Upper lobe of left lung (tissue), 6 donors: ENCODE measurements at regions not wholly inside any gene's neighbourhood (a gene's known extent, or its start where the extent isn't known, plus 50 kb on each side); places are given as distances from the start of the nearest gene placed in this dataset.

Experiments
- ATAC-seq, 2 donors: fragments of 200-7000 bp; cut with Tn5 transposase; one replicate each; pipeline ENCODE4 v1.9.1; 2022; ENCODE audit warnings: mild to moderate bottlenecking in 2 of 2, moderate library complexity in 2 of 2; ENCODE audit not compliant: low FRiP score in 2 of 2
- DNase-seq, 2 donors: peaks; one replicate each; pipeline ENCODE4 v3.0.0-alpha.2; 2019 to 2020
- H3K27ac ChIP-seq, 4 donors: fragments of 200-600 bp; sonication (generic); one replicate each; pipeline ENCODE4 v1.5.1; 2016 to 2019
- H3K27me3 ChIP-seq, 4 donors: fragments of 200-600 bp; sonication (generic); one replicate each; pipeline ENCODE4 v1.5.1; 2017 to 2019
- H3K36me3 ChIP-seq, 4 donors: fragments of 200-600 bp; sonication (generic); one replicate each; pipeline ENCODE4 v1.5.1; 2016 to 2019
- H3K4me1 ChIP-seq, 4 donors: fragments of 200-600 bp; sonication (generic); one replicate each; pipeline ENCODE4 v1.5.1; 2018 to 2019
- H3K4me3 ChIP-seq, 4 donors: fragments of 200-600 bp; sonication (generic); one replicate each; pipeline ENCODE4 v1.5.1; 2017 to 2019; ENCODE audit warnings: mild to moderate bottlenecking in 2 of 4, moderate library complexity in 1 of 4
- H3K9me3 ChIP-seq, 4 donors: fragments of 200-600 bp; sonication (generic); one replicate each; pipeline ENCODE4 v1.5.1; 2018 to 2019
- CTCF ChIP-seq, 6 experiments: fragments of 450-650 bp in 4 of 6; fragments of 200-600 bp in 2 of 6; sonication (generic) in 2 of 6; IDR thresholded peaks; one replicate each; pipeline ENCODE4 v1.5.1; 2016 to 2019; ENCODE audit warnings: antibody characterized with exemption in 6 of 6
- EP300 ChIP-seq, 4 donors: sonication (generic); formaldehyde crosslinking; IDR thresholded peaks; one replicate each; pipeline ENCODE4 v1.5.1; 2017; ENCODE audit warnings: antibody characterized with exemption in 4 of 4, control low read depth in 2 of 4
- POLR2A ChIP-seq, 4 donors: fragments of 450-650 bp; IDR thresholded peaks; one replicate each; pipeline ENCODE4 v1.5.1; 2016 to 2017; ENCODE audit warnings: antibody characterized with exemption in 4 of 4, mild to moderate bottlenecking in 2 of 4
- POLR2AphosphoS5 ChIP-seq, 2 donors: sonication (generic); formaldehyde crosslinking; IDR thresholded peaks; one replicate each; pipeline ENCODE4 v1.5.1; 2017; ENCODE audit warnings: antibody characterized with exemption in 2 of 2
- WGBS, 2 donors: methylation state at CpG; one replicate each; pipeline ENCODE4 v1.1.5; 2017 to 2018; 5-methylcytosine and 5-hydroxymethylcytosine counted together
- donor health status: DM: no; HTN: no; CAD: no; lungs with moderate emphysema.
- donor health status: DM: no; HTN: yes; CAD: no; lungs with severe emphysema.

DNA sequence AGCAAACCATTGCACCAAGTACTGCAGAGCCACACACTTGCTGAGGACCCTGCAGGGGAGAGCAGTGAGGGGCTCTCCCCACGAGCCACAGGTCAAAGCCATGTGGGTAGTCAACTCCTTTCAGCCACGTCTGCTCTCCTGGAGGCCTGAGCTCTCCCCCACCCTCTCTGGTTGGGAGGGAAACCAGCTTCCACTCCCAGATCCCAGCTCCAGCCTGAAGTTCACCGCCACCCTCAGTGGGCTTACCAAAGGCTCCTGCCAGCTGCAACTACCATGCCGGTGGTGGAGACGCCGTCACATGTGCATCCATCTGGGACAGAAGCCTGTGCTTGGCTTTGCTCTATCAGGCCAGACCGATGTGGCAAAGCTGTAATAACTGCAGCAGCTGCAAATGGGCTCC lies 521.5 kb upstream of the RAB6C start:
- H3K27me3 ChIP-seq: no peaks in the 10 kb centered on the region
- H3K9me3 ChIP-seq: no peaks in the 10 kb centered on the region
- H3K4me3 ChIP-seq: no peak overlapping the region
- no peak overlapping the region for H3K27ac ChIP-seq
- H3K4me1 ChIP-seq: no peaks in the 10 kb centered on the region
- WGBS, 2 donors: 88% methylated on average over 7 of the region's 7 CpGs; no CpG with 5 or more reads in 1 of the 2 donors
- no peaks in the 10 kb centered on the region for H3K36me3 ChIP-seq
- DNase-seq (no peak), ATAC-seq (no peak)
- TF ChIP-seq EP300 (IDR thresholded peaks at IDR 0.05): no peak
- TF ChIP-seq POLR2AphosphoS5 (IDR thresholded peaks at IDR 0.05): no peak
- TF ChIP-seq POLR2A (IDR thresholded peaks at IDR 0.05): no peak
- no peak for TF ChIP-seq CTCF (IDR thresholded peaks at IDR 0.05)

GRCh38 chr2:129458436-129458835 lies 521.0 kb upstream of the RAB6C start:
- Histone ChIP-seq H3K36me3 (no peaks in the 10 kb centered on the region), H3K27ac (no peak overlapping the region), H3K4me3 (no peak overlapping the region), H3K9me3 (no peaks in the 10 kb centered on the region), H3K4me1 (no peaks in the 10 kb centered on the region), H3K27me3 (no peaks in the 10 kb centered on the region)
- DNase-seq: no peak
- ATAC-seq: no peak
- WGBS, 2 donors: 83 to 86% methylated on average over 7 of the region's 7 CpGs
- TF ChIP-seq EP300 (IDR thresholded peaks at IDR 0.05) (no peak), POLR2A (IDR thresholded peaks at IDR 0.05) (no peak), POLR2AphosphoS5 (IDR thresholded peaks at IDR 0.05) (no peak), CTCF (IDR thresholded peaks at IDR 0.05) (no peak)

GRCh38 chr2:129459200-129459876 lies 520.1 kb upstream of the RAB6C start:
- WGBS, 2 donors: 81 to 94% methylated on average over 6 to 15 of the region's 15 CpGs
- ATAC-seq (no peak), DNase-seq (no peak)
- H3K4me3 ChIP-seq: no peak overlapping the region
- H3K4me1 ChIP-seq: no peaks in the 10 kb centered on the region
- H3K36me3 ChIP-seq: no peaks in the 10 kb centered on the region
- TF ChIP-seq EP300 (IDR thresholded peaks at IDR 0.05) (no peak), CTCF (IDR thresholded peaks at IDR 0.05) (no peak)
- H3K27me3 ChIP-seq: no peaks in the 10 kb centered on the region
- H3K27ac ChIP-seq: no peak overlapping the region
- H3K9me3 ChIP-seq: no peaks in the 10 kb centered on the region

GRCh38 chr2:129459881-129460280 lies 519.6 kb upstream of the RAB6C start:
- H3K4me3 ChIP-seq: no peak overlapping the region
- no peaks in the 10 kb centered on the region for H3K36me3 ChIP-seq
- TF ChIP-seq EP300 (IDR thresholded peaks at IDR 0.05) (no peak), CTCF (IDR thresholded peaks at IDR 0.05) (no peak)
- no peaks in the 10 kb centered on the region for H3K9me3 ChIP-seq
- no peaks in the 10 kb centered on the region for H3K27me3 ChIP-seq
- ATAC-seq (no peak), DNase-seq (no peak)
- no peaks in the 10 kb centered on the region for H3K4me1 ChIP-seq
- WGBS, 2 donors: 72 to 93% methylated on average over 7 of the region's 7 CpGs
- H3K27ac ChIP-seq: no peak overlapping the region
